A673 (cell line): ENCODE measurements at regions not wholly inside any gene's neighbourhood (a gene's known extent, or its start where the extent isn't known, plus 50 kb on each side); places are given as distances from the start of the nearest gene placed in this dataset.

Source experiments
- EZH2 ChIP-seq: fragments of 200-600 bp; sonication (generic); IDR thresholded peaks from 2 replicates; pipeline ENCODE4 v1.6.1; 2017; ENCODE audit warnings: borderline replicate concordance, low read depth, mild to moderate bottlenecking, mixed read lengths, antibody characterized with exemption, low read length; ENCODE audit not compliant: poor library complexity, severe bottlenecking
- TF ChIP-seq, protein P1 (sequence below): fragments of 300-800, 200-600 bp; sonication (generic); conservative IDR thresholded peaks from 2 replicates; pipeline ENCODE4 v1.5.1; 2017; ENCODE audit warnings: low read depth, mild to moderate bottlenecking, antibody characterized with exemption, low read length, moderate library complexity, mixed read lengths

DNA sequence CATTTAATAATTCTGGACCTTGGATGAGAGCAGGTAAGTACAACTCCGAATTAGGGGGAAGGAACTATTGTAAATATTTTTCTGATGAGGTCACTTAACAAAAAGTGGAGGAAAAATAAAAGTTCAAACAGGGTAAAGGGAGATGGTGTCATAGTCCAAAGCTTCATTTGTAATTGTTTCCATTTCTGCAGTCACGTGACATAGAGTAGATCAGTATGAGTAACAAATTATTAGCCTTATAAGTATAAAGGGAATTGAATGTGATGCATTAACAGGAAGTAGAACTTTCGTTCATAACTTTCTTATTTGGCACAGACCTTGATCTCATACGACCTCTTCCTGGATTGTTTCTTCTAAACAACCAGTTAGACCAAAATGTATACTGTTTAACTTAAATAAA, 347.2 kb upstream of the TPK1 start:
- no peak for TF ChIP-seq EZH2
- TF ChIP-seq, protein P1, sequence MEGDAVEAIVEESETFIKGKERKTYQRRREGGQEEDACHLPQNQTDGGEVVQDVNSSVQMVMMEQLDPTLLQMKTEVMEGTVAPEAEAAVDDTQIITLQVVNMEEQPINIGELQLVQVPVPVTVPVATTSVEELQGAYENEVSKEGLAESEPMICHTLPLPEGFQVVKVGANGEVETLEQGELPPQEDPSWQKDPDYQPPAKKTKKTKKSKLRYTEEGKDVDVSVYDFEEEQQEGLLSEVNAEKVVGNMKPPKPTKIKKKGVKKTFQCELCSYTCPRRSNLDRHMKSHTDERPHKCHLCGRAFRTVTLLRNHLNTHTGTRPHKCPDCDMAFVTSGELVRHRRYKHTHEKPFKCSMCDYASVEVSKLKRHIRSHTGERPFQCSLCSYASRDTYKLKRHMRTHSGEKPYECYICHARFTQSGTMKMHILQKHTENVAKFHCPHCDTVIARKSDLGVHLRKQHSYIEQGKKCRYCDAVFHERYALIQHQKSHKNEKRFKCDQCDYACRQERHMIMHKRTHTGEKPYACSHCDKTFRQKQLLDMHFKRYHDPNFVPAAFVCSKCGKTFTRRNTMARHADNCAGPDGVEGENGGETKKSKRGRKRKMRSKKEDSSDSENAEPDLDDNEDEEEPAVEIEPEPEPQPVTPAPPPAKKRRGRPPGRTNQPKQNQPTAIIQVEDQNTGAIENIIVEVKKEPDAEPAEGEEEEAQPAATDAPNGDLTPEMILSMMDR = no peak
